ENCODE measurements at regions not wholly inside any gene's neighbourhood (a gene's known extent, or its start where the extent isn't known, plus 50 kb on each side); places are given as distances from the start of the nearest gene placed in this dataset.

GRCh38 chr12:97924122-97924521 is 461.5 kb downstream of the RMST start:
- H3K79me2 ChIP-seq (ENCODE audit: insufficient read depth, low read length), result no peaks in the 10 kb centered on the region
- H3K9ac ChIP-seq (ENCODE audit: insufficient read depth, low read length, poor library complexity, severe bottlenecking), result no peak overlapping the region
- 90% methylated on average over 2 of the region's 4 CpGs for WGBS (ENCODE audit: insufficient coverage)
- H4K20me1 ChIP-seq (ENCODE audit: insufficient read depth, low read length), result no peaks in the 10 kb centered on the region
- intact Hi-C loops (cut with micrococcal nuclease), result no loop called here
- no peaks in the 10 kb centered on the region for H3K27me3 Mint-ChIP-seq (ENCODE audit: low read depth in 3 of 3)
- H3K4me3 Mint-ChIP-seq, result no peak overlapping the region
- H3K9me3 Mint-ChIP-seq, result peaks cover 0 to 3% (median 0%) of the 10 kb centered on the region in 7 donors
- no peak overlapping the region for H3K27ac Mint-ChIP-seq
- no peaks in the 10 kb centered on the region for H3K36me3 Mint-ChIP-seq
- no peak for DNase-seq
- no peak overlapping the region for H3K27ac ChIP-seq (ENCODE audit: low read depth in 1 of 2, low read length in 2 of 2)
- no peak overlapping the region for H3K4me3 ChIP-seq (replicated peaks in 1 of 3; ENCODE audit: low read depth in 2 of 3, low read length in 3 of 3)
- no peaks in the 10 kb centered on the region for H3K9me3 ChIP-seq (replicated peaks in 1 of 2; ENCODE audit: control insufficient read depth in 1 of 2, insufficient read depth in 1 of 2, low read length in 2 of 2)
- no peaks in the 10 kb centered on the region for H3K4me1 Mint-ChIP-seq
- no peak overlapping the region for H3K4me2 ChIP-seq (replicated peaks; ENCODE audit: extremely low read depth, low read length, poor library complexity, severe bottlenecking)
- TF ChIP-seq CTCF (IDR thresholded peaks at IDR 0.05), result no peak
- H3K36me3 ChIP-seq (replicated peaks in 1 of 2; ENCODE audit: control insufficient read depth in 1 of 2, insufficient read depth in 2 of 2, low read length in 2 of 2), result no peaks in the 10 kb centered on the region
- no peaks in the 10 kb centered on the region for H3K27me3 ChIP-seq (ENCODE audit: control insufficient read depth in 2 of 2, insufficient read depth in 2 of 2, low read length in 2 of 2)
- no peaks in the 10 kb centered on the region for H3K4me1 ChIP-seq (ENCODE audit: control insufficient read depth in 1 of 2, insufficient read depth in 2 of 2, low read length in 2 of 2)
- H2AFZ ChIP-seq (ENCODE audit: insufficient read depth, low read depth, low read length, poor library complexity, severe bottlenecking), result no peak overlapping the region

GRCh38 chr12:97927977-97928376 is 465.4 kb downstream of the RMST start:
- Histone ChIP-seq H3K27ac (ENCODE audit: low read depth in 1 of 2, low read length in 2 of 2) (no peak overlapping the region), H3K4me2 (replicated peaks; ENCODE audit: extremely low read depth, low read length, poor library complexity, severe bottlenecking) (no peak overlapping the region)

More at GRCh38 chr12:97927977-97928376, 465.4 kb downstream of the RMST start:
- no peak overlapping the region for H2AFZ ChIP-seq (ENCODE audit: insufficient read depth, low read depth, low read length, poor library complexity, severe bottlenecking)
- H4K20me1 ChIP-seq (ENCODE audit: insufficient read depth, low read length), result no peaks in the 10 kb centered on the region
- H3K27me3 ChIP-seq (ENCODE audit: control insufficient read depth in 2 of 2, insufficient read depth in 2 of 2, low read length in 2 of 2), result no peaks in the 10 kb centered on the region
- H3K27ac Mint-ChIP-seq, result no peak overlapping the region
- H3K36me3 Mint-ChIP-seq, result no peaks in the 10 kb centered on the region
- H3K36me3 ChIP-seq (replicated peaks in 1 of 2; ENCODE audit: control insufficient read depth in 1 of 2, insufficient read depth in 2 of 2, low read length in 2 of 2), result no peaks in the 10 kb centered on the region
- H3K4me3 ChIP-seq (replicated peaks in 1 of 3; ENCODE audit: low read depth in 2 of 3, low read length in 3 of 3), result no peak overlapping the region
- H3K9ac ChIP-seq (ENCODE audit: insufficient read depth, low read length, poor library complexity, severe bottlenecking), result no peak overlapping the region
- H3K9me3 Mint-ChIP-seq, result peaks cover 0 to 1% (median 0%) of the 10 kb centered on the region in 7 donors
- intact Hi-C loops (cut with micrococcal nuclease), result no loop called here
- H3K4me1 Mint-ChIP-seq, result no peaks in the 10 kb centered on the region
- DNase-seq, result no peak
- peaks cover 0 to 2% (median 0%) of the 10 kb centered on the region in 3 donors for H3K27me3 Mint-ChIP-seq (ENCODE audit: low read depth in 3 of 3)
- H3K4me3 Mint-ChIP-seq, result no peak overlapping the region
- H3K79me2 ChIP-seq (ENCODE audit: insufficient read depth, low read length), result no peaks in the 10 kb centered on the region
- no peaks in the 10 kb centered on the region for H3K4me1 ChIP-seq (ENCODE audit: control insufficient read depth in 1 of 2, insufficient read depth in 2 of 2, low read length in 2 of 2)
- H3K9me3 ChIP-seq (replicated peaks in 1 of 2; ENCODE audit: control insufficient read depth in 1 of 2, insufficient read depth in 1 of 2, low read length in 2 of 2), result no peaks in the 10 kb centered on the region
- 100% methylated on average over 2 of the region's 6 CpGs for WGBS (ENCODE audit: insufficient coverage)
- TF ChIP-seq CTCF (IDR thresholded peaks at IDR 0.05), result no peak
